C4-2B (cell line): ENCODE measurements at regions not wholly inside any gene's neighbourhood (a gene's known extent, or its start where the extent isn't known, plus 50 kb on each side); places are given as distances from the start of the nearest gene placed in this dataset.

Experiments
- ZFX ChIP-seq: fragments of 450-650 bp; IDR thresholded peaks from 2 replicates; pipeline ENCODE4 v1.6.1; 2017
- TF ChIP-seq, protein P1 (sequence below): fragments of 450-650 bp; conservative IDR thresholded peaks from 2 replicates; pipeline ENCODE4 v1.5.1; 2017; ENCODE audit warnings: mild to moderate bottlenecking

DNA sequence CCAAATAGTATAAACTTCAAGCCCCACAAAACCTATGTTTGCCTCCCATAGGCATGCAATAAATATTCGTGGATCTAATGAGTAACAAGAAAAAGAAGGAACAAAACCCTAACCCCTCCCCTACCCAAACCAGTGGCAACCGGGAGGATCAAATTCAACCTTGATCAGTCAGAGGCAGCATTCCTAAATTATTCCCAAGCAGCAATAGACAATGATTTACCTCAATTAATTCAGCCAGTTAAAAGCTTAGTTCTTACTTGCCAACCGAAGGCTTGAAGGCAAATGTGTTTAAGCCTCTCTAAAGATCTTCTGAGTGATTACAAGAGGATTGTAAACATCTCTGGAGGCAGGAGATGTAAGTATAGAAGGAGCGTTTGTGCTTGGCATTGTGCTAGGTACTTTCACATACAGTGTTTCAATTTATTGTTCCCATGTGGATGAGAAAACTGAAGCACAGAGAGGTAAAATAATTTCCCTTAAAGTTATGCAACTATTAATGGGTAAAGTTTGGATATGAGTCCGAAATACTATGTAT, 197.7 kb downstream of the MTX2 start:
- TF ChIP-seq, protein P1, sequence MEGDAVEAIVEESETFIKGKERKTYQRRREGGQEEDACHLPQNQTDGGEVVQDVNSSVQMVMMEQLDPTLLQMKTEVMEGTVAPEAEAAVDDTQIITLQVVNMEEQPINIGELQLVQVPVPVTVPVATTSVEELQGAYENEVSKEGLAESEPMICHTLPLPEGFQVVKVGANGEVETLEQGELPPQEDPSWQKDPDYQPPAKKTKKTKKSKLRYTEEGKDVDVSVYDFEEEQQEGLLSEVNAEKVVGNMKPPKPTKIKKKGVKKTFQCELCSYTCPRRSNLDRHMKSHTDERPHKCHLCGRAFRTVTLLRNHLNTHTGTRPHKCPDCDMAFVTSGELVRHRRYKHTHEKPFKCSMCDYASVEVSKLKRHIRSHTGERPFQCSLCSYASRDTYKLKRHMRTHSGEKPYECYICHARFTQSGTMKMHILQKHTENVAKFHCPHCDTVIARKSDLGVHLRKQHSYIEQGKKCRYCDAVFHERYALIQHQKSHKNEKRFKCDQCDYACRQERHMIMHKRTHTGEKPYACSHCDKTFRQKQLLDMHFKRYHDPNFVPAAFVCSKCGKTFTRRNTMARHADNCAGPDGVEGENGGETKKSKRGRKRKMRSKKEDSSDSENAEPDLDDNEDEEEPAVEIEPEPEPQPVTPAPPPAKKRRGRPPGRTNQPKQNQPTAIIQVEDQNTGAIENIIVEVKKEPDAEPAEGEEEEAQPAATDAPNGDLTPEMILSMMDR, result no peak
- no peak for TF ChIP-seq ZFX
